Motor neuron (in vitro differentiated cells): ENCODE measurements at regions not wholly inside any gene's neighbourhood (a gene's known extent, or its start where the extent isn't known, plus 50 kb on each side); places are given as distances from the start of the nearest gene placed in this dataset.
"Not testable (repeated sequence)": the region's sequence is repeated elsewhere in the genome, so short reads cannot be mapped to it uniquely, and the experiment has no call there.

Experiments used
- ATAC-seq, 8 experiments: fragments of 200-7000 bp; cut with Tn5 transposase; replicated peaks in 6 of 8; 2 replicates each; pipeline ENCODE4 v1.8.0; 2021; ENCODE audit warnings: mild to moderate bottlenecking in 8 of 8, moderate library complexity in 8 of 8
- H3K27ac ChIP-seq, 2 donors: fragments of 250-450 bp; sonication (Bioruptor Pico); 2 replicates each; pipeline ENCODE4 v1.9.0; 2021; ENCODE audit warnings: antibody characterized with exemption in 2 of 2, mild to moderate bottlenecking in 2 of 2, moderate library complexity in 1 of 2
- H3K4me1 ChIP-seq, 2 donors: fragments of 250-450 bp; sonication (Bioruptor Pico); replicated peaks in 1 of 2; 2 replicates each; pipeline ENCODE4 v1.6.1; 2021; ENCODE audit warnings: antibody characterized with exemption in 2 of 2, mild to moderate bottlenecking in 2 of 2, moderate library complexity in 1 of 2
- H3K4me3 ChIP-seq, 5 donors: fragments of 250-450 bp; sonication (Bioruptor Pico); 2 replicates each; pipeline ENCODE4 v1.9.0; 2021; ENCODE audit warnings: antibody characterized with exemption in 5 of 5, mild to moderate bottlenecking in 5 of 5, moderate library complexity in 4 of 5
- WGBS, 10 experiments: fragments of 450-650 bp; shearing (Covaris generic); methylation state at CpG; one replicate each; pipeline ENCODE4 v1.0.0; 2022; 5-methylcytosine and 5-hydroxymethylcytosine counted together
- in situ Hi-C, 9 experiments: fragments of 400-800 bp; cut with MboI; loops; one replicate each; pipeline ENCODE4 v1.15.0; 2021; ENCODE audit warnings: low sequenced_read_pairs in 9 of 9, low pct_unique_long_range_greater_than_20kb in 2 of 9; ENCODE audit not compliant: unreplicated experiment in 9 of 9

GRCh38 chr4:42205541-42205940 lies 53.1 kb upstream of the BEND4 start:
- no peak overlapping the region for H3K27ac ChIP-seq
- H3K4me1 ChIP-seq, result peaks cover 4 to 5% of the 10 kb centered on the region in 2 donors
- in situ Hi-C loops, result no loop called here
- ATAC-seq, result no peak
- no peak overlapping the region for H3K4me3 ChIP-seq

GRCh38 chr4:42216664-42217063 lies 64.2 kb upstream of the BEND4 start:
- in situ Hi-C loops, result no loop called here
- WGBS, 10 experiments, result 49 to 100% (median 92%) methylated on average over 1 to 2 of the region's 2 CpGs; no CpG with 5 or more reads in 5 of the 10 experiments
- Histone ChIP-seq H3K4me1 (no peaks in the 10 kb centered on the region), H3K4me3 (no peak overlapping the region), H3K27ac (no peak overlapping the region)
- ATAC-seq, result no peak

GRCh38 chr4:42225286-42225685 lies 72.8 kb upstream of the BEND4 start:
- in situ Hi-C loops, result no loop called here
- Histone ChIP-seq H3K4me3 (no peak overlapping the region), H3K4me1 (no peaks in the 10 kb centered on the region), H3K27ac (no peak overlapping the region)
- peak in 1 of 8 experiments; percentile 45 for ATAC-seq
- WGBS, 10 experiments, result 0 to 86% (median 41%) methylated on average over 1 of the region's 1 CpG; no CpG with 5 or more reads in 2 of the 10 experiments

GRCh38 chr4:42234817-42235216 lies 82.4 kb upstream of the BEND4 start:
- peak in 3 of 8 experiments; percentile 5 to 27 (median 7) for ATAC-seq
- WGBS, 10 experiments, result 17 to 100% (median 84%) methylated on average over 1 to 3 of the region's 4 CpGs; no CpG with 5 or more reads in 3 of the 10 experiments
- peaks cover 3 to 10% of the 10 kb centered on the region in 2 donors for H3K4me1 ChIP-seq
- H3K4me3 ChIP-seq, result no peak overlapping the region
- peak overlapping the region in 1 of 2 donors; percentile 16 for H3K27ac ChIP-seq
- in situ Hi-C loops, result no loop called here

GRCh38 chr4:42235304-42236021 lies 83.0 kb upstream of the BEND4 start:
- 14 to 88% (median 66%) methylated on average over 1 to 7 of the region's 7 CpGs; no CpG with 5 or more reads in 3 of the 10 experiments for WGBS, 10 experiments
- ATAC-seq, result peak in 4 of 8 experiments; percentile 56 to 87 (median 70)
- Histone ChIP-seq H3K27ac (peak overlapping the region in 1 of 2 donors; percentile 16), H3K4me3 (no peak overlapping the region), H3K4me1 (peaks cover 3 to 10% of the 10 kb centered on the region in 2 donors)
- in situ Hi-C loops, result no loop called here

- 0 to 100% (median 59%) methylated on average over 1 to 5 of the region's 5 CpGs; no CpG with 5 or more reads in 2 of the 10 experiments for WGBS, 10 experiments
- H3K4me1 ChIP-seq, result peaks cover 3 to 10% of the 10 kb centered on the region in 2 donors
- ATAC-seq, result no peak
- in situ Hi-C loops, result no loop called here
- H3K4me3 ChIP-seq, result no peak overlapping the region
- H3K27ac ChIP-seq, result no peak overlapping the region
Measured at GRCh38 chr4:42237010-42237409, 84.6 kb upstream of the BEND4 start.

- H3K4me1 ChIP-seq, result peaks cover 3 to 10% of the 10 kb centered on the region in 2 donors
- no peak overlapping the region for H3K4me3 ChIP-seq
- in situ Hi-C loops, result no loop called here
- H3K27ac ChIP-seq, result no peak overlapping the region
- no peak for ATAC-seq
- 5 to 86% (median 68%) methylated on average over 1 to 6 of the region's 6 CpGs; no CpG with 5 or more reads in 1 of the 10 experiments for WGBS, 10 experiments
Measured at GRCh38 chr4:42237451-42237850, 85.0 kb upstream of the BEND4 start.

- H3K27ac ChIP-seq, result no peak overlapping the region
- no peak overlapping the region for H3K4me3 ChIP-seq
- H3K4me1 ChIP-seq, result peaks cover 2 to 4% of the 10 kb centered on the region in 2 donors
- peak in 4 of 8 experiments; percentile 32 to 59 (median 43) for ATAC-seq
- 0 to 86% (median 58%) methylated on average over 1 to 4 of the region's 4 CpGs; no CpG with 5 or more reads in 3 of the 10 experiments for WGBS, 10 experiments
- in situ Hi-C loops, result no loop called here
Measured at GRCh38 chr4:42248972-42249371, 96.5 kb upstream of the BEND4 start.

GRCh38 chr4:42252315-42252714 lies 99.9 kb upstream of the BEND4 start:
- Histone ChIP-seq H3K27ac (no peak overlapping the region), H3K4me1 (peaks cover 2 to 4% of the 10 kb centered on the region in 2 donors), H3K4me3 (no peak overlapping the region)
- in situ Hi-C loops, result no loop called here
- no peak for ATAC-seq
- 0 to 100% (median 71%) methylated on average over 1 to 3 of the region's 3 CpGs; no CpG with 5 or more reads in 1 of the 10 experiments for WGBS, 10 experiments

GRCh38 chr4:42257645-42258044 lies 105.2 kb upstream of the BEND4 start:
- H3K27ac ChIP-seq, H3K4me3 ChIP-seq, H3K4me1 ChIP-seq, ATAC-seq, in situ Hi-C loops: not testable (repeated sequence)
- 0 to 100% (median 90%) methylated on average over 1 to 5 of the region's 6 CpGs; no CpG with 5 or more reads in 1 of the 10 experiments for WGBS, 10 experiments

- Histone ChIP-seq H3K27ac (no peak overlapping the region), H3K4me1 (no peaks in the 10 kb centered on the region), H3K4me3 (no peak overlapping the region)
- ATAC-seq, result no peak
- in situ Hi-C loops, result no loop called here
- WGBS, 10 experiments, result 16 to 88% (median 64%) methylated on average over 2 to 7 of the region's 8 CpGs
Measured at GRCh38 chr4:42262701-42263490, 110.4 kb upstream of the BEND4 start.

- in situ Hi-C loops, result no loop called here
- 80 to 100% methylated on average over 1 of the region's 20 CpGs; no CpG with 5 or more reads in 8 of the 10 experiments for WGBS, 10 experiments
- ATAC-seq, result no peak
- no peaks in the 10 kb centered on the region for H3K4me1 ChIP-seq
- H3K4me3 ChIP-seq, result no peak overlapping the region
- no peak overlapping the region for H3K27ac ChIP-seq
Measured at GRCh38 chr4:42265782-42266602, 113.5 kb upstream of the BEND4 start.
